NCI-H2196 treated with DMSO at 0.1 percent for 48 hours (cell line): ENCODE measurements at regions not wholly inside any gene's neighbourhood (a gene's known extent, or its start where the extent isn't known, plus 50 kb on each side); places are given as distances from the start of the nearest gene placed in this dataset.
A peak's percentile ranks its signal among the peaks of the same experiment; 100 is the strongest.

ENCODE experiments used
- DNase-seq: peaks from one replicate; lab custom pipeline; 2025; ENCODE audit not compliant: unreplicated experiment; lab: John Stamatoyannopoulos, UW

- DNase-seq = no peak
Measured at GRCh38 chr9:13372510-13372909, 93.0 kb upstream of the MPDZ start.

GRCh38 chr9:13369431-13369830 lies 89.9 kb upstream of the MPDZ start:
- DNase-seq = no peak

GRCh38 chr9:13367784-13368183 lies 88.3 kb upstream of the MPDZ start:
- DNase-seq = no peak

DNA sequence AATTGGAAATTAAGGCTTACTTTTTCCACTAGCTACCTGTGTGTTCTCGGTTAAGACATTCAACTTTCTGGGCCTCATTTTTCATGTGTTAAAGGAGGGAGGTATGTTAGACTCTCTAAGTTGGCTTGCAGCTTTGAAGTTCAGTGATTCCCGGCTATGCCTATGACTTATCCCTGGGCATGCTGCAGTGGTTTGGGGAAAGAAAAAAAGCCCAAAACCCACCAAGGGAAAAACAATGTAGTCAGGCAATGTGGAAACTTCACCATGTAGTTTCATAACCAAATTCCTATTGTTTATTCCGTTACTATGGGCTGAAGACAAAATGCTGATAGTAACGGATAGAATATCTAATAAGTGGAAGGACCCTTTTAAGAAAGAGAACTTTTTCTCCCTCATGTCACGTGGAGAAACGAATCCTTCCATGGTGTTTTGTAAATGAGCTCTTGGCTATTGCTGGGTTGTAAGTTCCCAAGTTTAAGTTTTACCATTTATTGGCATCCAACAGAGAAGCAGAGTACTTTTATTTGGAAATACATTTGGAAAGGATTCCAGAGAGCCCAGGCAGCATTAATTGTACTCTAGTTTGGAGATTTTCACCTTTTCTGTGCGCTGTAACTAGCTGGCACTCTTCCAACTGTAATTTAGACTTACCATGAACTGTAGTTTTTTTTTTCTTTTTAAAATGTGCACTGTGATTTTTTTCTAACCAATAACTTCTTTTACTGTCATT lies 84.9 kb upstream of the MPDZ start:
- DNase-seq = no peak

DNA sequence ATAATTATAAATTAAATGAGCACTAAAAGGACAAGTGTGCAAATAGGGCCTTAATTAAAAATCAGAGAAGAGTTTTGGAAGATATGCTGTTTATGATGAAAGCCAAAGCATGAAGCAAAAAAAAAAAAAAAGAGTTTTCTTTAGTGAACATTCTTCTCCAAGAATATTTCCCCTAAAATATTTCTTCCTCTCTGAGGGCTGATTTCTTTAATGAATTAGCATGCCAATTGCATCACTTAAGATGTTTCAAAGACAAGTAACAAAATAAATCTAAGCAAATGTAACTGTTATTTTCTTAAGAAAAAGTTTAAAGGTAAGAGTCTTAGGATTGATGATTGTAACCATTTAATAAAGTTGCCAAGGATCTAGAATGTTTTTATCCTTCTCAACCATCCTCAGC lies 81.6 kb upstream of the MPDZ start:
- no peak for DNase-seq

DNA sequence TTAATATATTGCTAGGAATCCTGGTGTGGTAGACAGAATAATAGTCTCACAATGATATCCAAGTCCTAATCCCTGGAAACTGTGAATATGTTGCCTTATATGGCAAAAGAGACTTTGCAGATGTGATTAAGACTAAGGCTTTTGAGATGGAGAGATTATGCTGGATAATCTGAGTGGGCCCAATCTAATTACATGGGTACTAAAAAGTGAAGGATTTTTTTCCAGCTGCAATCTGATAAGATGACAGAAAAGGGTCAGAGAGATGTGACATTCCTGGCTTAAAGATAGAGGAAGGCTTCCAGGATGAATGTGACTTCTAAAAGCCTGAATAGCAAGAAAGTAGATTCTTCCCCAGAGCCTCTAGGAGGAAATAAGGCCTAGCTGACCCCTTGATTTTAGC lies 80.7 kb upstream of the MPDZ start:
- DNase-seq = no peak

DNA sequence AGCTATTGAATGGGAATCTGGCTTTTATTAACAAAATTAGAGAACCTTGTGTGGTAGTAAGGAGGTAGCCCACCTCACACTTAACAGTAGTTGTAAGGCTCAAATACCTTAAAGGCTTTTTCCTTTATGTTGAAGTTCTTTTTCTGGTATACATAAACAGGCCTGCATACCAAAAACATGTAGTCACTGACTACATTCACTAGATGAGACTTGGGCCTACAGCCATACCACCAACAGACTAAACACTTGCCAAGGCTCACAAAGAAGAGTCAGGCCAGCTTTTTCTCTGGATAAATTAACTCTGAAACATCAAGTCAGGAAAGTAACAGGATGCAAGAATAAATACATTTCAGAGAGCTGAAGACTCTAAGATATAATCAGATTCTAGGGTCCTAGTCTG lies 78.6 kb upstream of the MPDZ start:
- no peak for DNase-seq

DNA sequence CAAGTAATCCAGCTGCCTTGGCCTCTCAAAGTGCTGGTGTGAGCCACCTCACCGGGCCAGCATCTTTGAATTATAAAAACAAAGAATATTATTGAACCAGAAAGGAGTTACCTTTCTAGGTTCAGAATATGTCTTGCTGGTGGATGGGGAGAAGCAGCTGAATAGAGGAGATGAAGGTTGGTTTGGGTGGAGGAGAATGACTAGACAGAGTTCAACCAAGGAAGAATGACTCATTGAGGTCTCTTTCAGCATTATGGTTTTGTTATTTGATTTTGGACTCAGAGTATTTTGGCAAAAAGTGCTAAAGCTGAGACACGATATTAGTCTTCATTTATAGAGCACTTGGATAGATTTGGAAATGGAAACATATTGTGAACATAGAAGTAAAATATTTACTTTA lies 75.2 kb upstream of the MPDZ start:
- DNase-seq = peak; percentile 40

DNA sequence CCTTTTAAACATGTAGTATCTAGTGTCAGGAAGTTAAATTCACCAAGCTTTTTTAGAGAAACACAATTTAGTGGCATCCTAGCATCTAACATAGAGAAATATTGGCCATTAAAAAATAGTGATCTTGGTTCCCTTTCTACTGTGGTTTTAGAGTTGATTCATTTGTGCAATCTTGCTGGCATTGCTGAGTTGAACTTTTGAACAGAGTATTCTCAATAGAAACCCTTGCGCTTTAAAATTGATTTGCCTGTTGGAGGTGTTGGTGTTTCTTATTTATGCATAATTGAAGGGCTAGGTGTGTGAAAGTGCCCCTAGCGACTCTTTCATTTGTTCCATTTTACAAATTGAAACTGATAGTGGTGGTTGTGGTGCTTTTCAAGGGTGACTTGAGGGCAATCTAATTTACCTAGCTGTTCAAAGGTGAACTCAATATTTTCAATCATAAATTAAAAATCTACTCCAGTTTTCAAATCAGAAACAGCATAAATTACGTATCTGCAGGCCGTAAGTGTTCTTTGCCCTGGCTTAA lies 73.0 kb upstream of the MPDZ start:
- no peak for DNase-seq

DNA sequence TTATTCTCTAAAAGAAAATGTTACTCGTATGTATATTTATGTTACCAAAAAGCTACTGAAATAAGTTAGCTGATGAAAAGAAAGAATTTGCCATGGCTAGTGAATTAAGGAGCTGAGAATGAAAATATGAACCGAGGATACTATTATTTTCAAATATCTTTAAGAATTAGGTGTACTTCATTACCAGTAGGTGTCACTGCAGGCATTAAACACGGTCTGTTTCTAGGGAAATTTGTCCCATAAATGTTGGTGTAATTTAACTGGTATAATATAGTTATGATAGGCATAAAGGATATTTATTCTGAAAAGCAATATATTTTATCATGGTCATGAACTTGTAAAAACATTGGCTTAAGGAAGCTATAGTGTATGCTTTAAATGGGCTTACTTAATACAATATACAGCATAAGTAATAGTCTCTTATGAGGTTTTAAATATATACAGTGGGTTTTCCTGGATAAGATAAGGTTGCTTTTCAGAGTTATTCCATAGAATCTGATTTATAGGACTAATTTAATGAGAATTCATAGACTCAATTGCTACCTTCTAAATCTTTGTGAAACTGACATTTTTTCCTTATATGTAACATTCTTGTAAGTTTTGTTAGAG lies 72.4 kb upstream of the MPDZ start:
- peak; percentile 43 for DNase-seq

DNA sequence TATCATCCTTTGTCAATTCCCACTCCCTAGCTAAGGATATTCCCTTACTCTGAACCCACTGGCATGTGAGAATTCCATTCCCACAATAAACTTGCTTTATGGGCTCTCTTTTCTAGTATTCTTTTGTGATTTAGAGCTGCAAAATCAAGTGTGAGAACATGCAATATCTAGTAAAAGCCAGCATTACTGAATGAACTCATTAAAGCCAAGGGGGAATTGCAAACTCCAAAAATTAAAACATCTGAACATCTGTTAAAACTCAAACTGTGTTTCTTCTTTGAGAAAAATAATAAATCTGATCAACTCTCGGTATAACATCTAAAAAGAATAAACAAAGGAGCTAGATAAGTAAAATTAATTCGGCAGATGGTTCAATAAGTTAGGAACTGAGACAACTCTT lies 53.1 kb upstream of the MPDZ start:
- DNase-seq = no peak

- no peak for DNase-seq
Measured at GRCh38 chr9:13331320-13331719, 51.8 kb upstream of the MPDZ start.

DNA sequence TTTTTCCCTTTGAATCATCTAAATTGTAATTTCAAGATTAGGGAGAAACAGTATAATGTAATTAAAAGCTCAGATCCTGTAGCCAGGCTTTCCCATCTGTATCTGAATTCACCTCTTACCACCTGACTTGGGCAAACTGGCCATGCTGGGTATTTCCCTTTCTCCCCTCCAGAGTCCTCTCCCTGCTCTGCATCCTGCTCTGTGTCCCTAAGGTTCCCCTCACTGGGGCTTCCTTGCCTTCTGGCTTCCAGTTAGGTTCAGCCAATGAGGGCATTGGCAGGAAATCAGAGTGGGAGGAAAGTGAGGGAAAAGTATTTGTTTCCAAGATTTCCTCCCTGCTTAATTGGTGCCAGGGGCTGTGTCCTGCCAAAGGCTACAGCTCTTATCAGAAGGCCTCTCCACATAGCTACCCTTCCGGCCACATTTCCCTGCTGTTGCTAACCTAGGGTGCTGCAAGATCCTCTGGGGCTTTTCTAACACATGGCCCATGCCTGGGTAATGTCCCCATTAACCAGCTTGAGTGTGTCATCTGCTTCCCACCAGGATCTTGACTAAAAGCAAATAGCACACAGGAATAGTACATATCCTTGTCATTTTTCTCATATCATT lies 51.0 kb upstream of the MPDZ start:
- no peak for DNase-seq
